Keratinocyte (primary cell): ENCODE measurements at regions not wholly inside any gene's neighbourhood (a gene's known extent, or its start where the extent isn't known, plus 50 kb on each side); places are given as distances from the start of the nearest gene placed in this dataset.

Experiments
- EZH2 ChIP-seq: IDR thresholded peaks from one replicate; pipeline ENCODE4 v1.6.1; 2012; ENCODE audit warnings: inconsistent platforms, mild to moderate bottlenecking, low read length, moderate library complexity
- TF ChIP-seq, protein P1 (sequence below), 3 experiments: IDR thresholded peaks in 1 of 3; conservative IDR thresholded peaks in 1 of 3; optimal IDR thresholded peaks in 1 of 3; 2 replicates in 2 of 3; 3 replicates in 1 of 3; pipeline versions ENCODE3 to v1.5.1; 2011; ENCODE audit warnings: low read length in 3 of 3, mild to moderate bottlenecking in 3 of 3, moderate library complexity in 2 of 3, control low read depth in 1 of 3, inconsistent platforms in 1 of 3; ENCODE audit not compliant: insufficient read depth in 2 of 3; ENCODE audit errors: extremely low read depth in 1 of 3

DNA sequence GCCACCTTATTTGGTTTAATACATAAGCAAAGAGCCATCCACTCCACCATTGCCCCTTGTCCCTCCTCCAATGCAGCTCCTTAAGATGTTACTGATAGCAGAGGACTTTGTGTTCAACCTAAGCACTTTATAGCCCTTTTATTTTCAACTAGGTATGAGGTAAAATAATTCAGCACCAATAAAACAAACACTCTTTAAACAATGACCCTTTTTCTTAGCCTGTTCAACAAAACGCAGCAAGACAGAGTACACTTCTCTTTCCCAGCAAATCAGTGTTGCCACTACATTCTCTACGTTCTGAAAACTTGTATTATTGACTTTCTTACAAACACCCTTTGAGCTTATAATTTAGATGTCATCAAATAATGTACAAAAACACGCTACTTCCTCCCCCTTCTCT is 104.0 kb upstream of the IGLL5 start:
- no peak for TF ChIP-seq EZH2
- TF ChIP-seq, protein P1, sequence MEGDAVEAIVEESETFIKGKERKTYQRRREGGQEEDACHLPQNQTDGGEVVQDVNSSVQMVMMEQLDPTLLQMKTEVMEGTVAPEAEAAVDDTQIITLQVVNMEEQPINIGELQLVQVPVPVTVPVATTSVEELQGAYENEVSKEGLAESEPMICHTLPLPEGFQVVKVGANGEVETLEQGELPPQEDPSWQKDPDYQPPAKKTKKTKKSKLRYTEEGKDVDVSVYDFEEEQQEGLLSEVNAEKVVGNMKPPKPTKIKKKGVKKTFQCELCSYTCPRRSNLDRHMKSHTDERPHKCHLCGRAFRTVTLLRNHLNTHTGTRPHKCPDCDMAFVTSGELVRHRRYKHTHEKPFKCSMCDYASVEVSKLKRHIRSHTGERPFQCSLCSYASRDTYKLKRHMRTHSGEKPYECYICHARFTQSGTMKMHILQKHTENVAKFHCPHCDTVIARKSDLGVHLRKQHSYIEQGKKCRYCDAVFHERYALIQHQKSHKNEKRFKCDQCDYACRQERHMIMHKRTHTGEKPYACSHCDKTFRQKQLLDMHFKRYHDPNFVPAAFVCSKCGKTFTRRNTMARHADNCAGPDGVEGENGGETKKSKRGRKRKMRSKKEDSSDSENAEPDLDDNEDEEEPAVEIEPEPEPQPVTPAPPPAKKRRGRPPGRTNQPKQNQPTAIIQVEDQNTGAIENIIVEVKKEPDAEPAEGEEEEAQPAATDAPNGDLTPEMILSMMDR (optimal IDR thresholded peaks at IDR 0.05 in 1 of 3, IDR thresholded peaks at IDR 0.05 in 1 of 3, conservative IDR thresholded peaks at IDR 0.05 in 1 of 3; ENCODE audit: extremely low read depth in 1 of 3, insufficient read depth in 2 of 3, low read length in 3 of 3): no peak
